ENCODE measurements at regions not wholly inside any gene's neighbourhood (a gene's known extent, or its start where the extent isn't known, plus 50 kb on each side); places are given as distances from the start of the nearest gene placed in this dataset.

- no peak for DNase-seq
- no peaks in the 10 kb centered on the region for H3K4me1 ChIP-seq (replicated peaks in 1 of 2)
- no peaks in the 10 kb centered on the region for H3K27me3 ChIP-seq
- no peaks in the 10 kb centered on the region for H3K36me3 ChIP-seq (replicated peaks in 1 of 2)
- no peaks in the 10 kb centered on the region for H3K9me3 ChIP-seq (replicated peaks in 1 of 3)
- H3K27ac ChIP-seq: no peak overlapping the region
- WGBS, 4 donors: 80 to 90% (median 87%) methylated on average over 7 to 9 of the region's 9 CpGs
- H3K4me3 ChIP-seq: no peak overlapping the region
- intact Hi-C loops (cut with DNase I): no loop called here
- TF ChIP-seq POLR2A (IDR thresholded peaks at IDR 0.05) (no peak), CTCF (IDR thresholded peaks at IDR 0.05) (no peak)
Observed at GRCh38 chr9:126031116-126031515, 283.9 kb downstream of the PBX3 start.

- no peaks in the 10 kb centered on the region for H3K36me3 ChIP-seq (replicated peaks in 1 of 2)
- no peak overlapping the region for H3K4me3 ChIP-seq
- no peak for TF ChIP-seq POLR2A (IDR thresholded peaks at IDR 0.05)
- TF ChIP-seq CTCF (IDR thresholded peaks at IDR 0.05): no peak
- no peaks in the 10 kb centered on the region for H3K27me3 ChIP-seq
- DNase-seq: no peak
- H3K4me1 ChIP-seq (replicated peaks in 1 of 2): peaks cover 0 to 4% of the 10 kb centered on the region in 2 donors
- intact Hi-C loops (cut with DNase I): no loop called here
- no peaks in the 10 kb centered on the region for H3K9me3 ChIP-seq (replicated peaks in 1 of 3)
- 81 to 87% (median 85%) methylated on average over 8 of the region's 8 CpGs for WGBS, 4 donors
- H3K27ac ChIP-seq: no peak overlapping the region
Observed at GRCh38 chr9:126032135-126032534, 285.0 kb downstream of the PBX3 start.

GRCh38 chr9:126033318-126033717 is 286.1 kb downstream of the PBX3 start:
- H3K27me3 ChIP-seq: no peaks in the 10 kb centered on the region
- WGBS, 4 donors: 80 to 83% (median 81%) methylated on average over 5 to 6 of the region's 6 CpGs
- no peak for DNase-seq
- TF ChIP-seq CTCF (IDR thresholded peaks at IDR 0.05): no peak
- intact Hi-C loops (cut with DNase I): no loop called here
- no peak overlapping the region for H3K27ac ChIP-seq
- peaks cover 0 to 4% of the 10 kb centered on the region in 2 donors for H3K4me1 ChIP-seq (replicated peaks in 1 of 2)
- no peaks in the 10 kb centered on the region for H3K36me3 ChIP-seq (replicated peaks in 1 of 2)
- no peak overlapping the region for H3K4me3 ChIP-seq
- no peaks in the 10 kb centered on the region for H3K9me3 ChIP-seq (replicated peaks in 1 of 3)

GRCh38 chr9:126033956-126034355 is 286.8 kb downstream of the PBX3 start:
- Histone ChIP-seq H3K4me1 (replicated peaks in 1 of 2) (peaks cover 0 to 4% of the 10 kb centered on the region in 2 donors), H3K27ac (no peak overlapping the region), H3K9me3 (replicated peaks in 1 of 3) (no peaks in the 10 kb centered on the region), H3K27me3 (no peaks in the 10 kb centered on the region), H3K36me3 (replicated peaks in 1 of 2) (no peaks in the 10 kb centered on the region), H3K4me3 (no peak overlapping the region)
- TF ChIP-seq POLR2A (IDR thresholded peaks at IDR 0.05) (no peak), CTCF (IDR thresholded peaks at IDR 0.05) (no peak)
- intact Hi-C loops (cut with DNase I): no loop called here
- no peak for DNase-seq
- 85 to 89% (median 86%) methylated on average over 4 of the region's 4 CpGs for WGBS, 4 donors
